GM23248 (cell line): ENCODE measurements at regions not wholly inside any gene's neighbourhood (a gene's known extent, or its start where the extent isn't known, plus 50 kb on each side); places are given as distances from the start of the nearest gene placed in this dataset.

Experiments
- DNase-seq: peaks from one replicate; pipeline ENCODE4 v3.0.0-alpha.2; 2015
- H2AFZ ChIP-seq: fragments of 200-600 bp; sonication (generic); 2 replicates; pipeline ENCODE4 v1.6.1; 2016; ENCODE audit warnings: antibody characterized with exemption
- H3F3A ChIP-seq: fragments of 200-600 bp; sonication (generic); 2 replicates; pipeline ENCODE4 v1.6.1; 2016; ENCODE audit warnings: mild to moderate bottlenecking, antibody characterized with exemption, mixed run types; ENCODE audit not compliant: insufficient read depth
- H3K27ac ChIP-seq: fragments of 200-600 bp; sonication (generic); 2 replicates; pipeline ENCODE4 v1.5.1; 2016; ENCODE audit warnings: mild to moderate bottlenecking
- H3K27me3 ChIP-seq: fragments of 200-600 bp; sonication (generic); replicated peaks from 2 replicates; pipeline ENCODE4 v1.6.1; 2016; ENCODE audit warnings: mild to moderate bottlenecking; ENCODE audit not compliant: insufficient read depth
- H3K36me3 ChIP-seq: fragments of 200-600 bp; sonication (generic); 2 replicates; pipeline ENCODE4 v1.6.1; 2016; ENCODE audit warnings: low read depth, mild to moderate bottlenecking
- H3K4me1 ChIP-seq: fragments of 200-600 bp; sonication (generic); 2 replicates; pipeline ENCODE4 v1.6.1; 2016; ENCODE audit warnings: mild to moderate bottlenecking; ENCODE audit not compliant: insufficient read depth
- H3K4me2 ChIP-seq: fragments of 200-600 bp; sonication (generic); one replicate; pipeline ENCODE4 v1.6.1; 2016; ENCODE audit warnings: mild to moderate bottlenecking; ENCODE audit not compliant: unreplicated experiment
- H3K4me3 ChIP-seq: fragments of 200-600 bp; sonication (generic); 2 replicates; pipeline ENCODE4 v1.5.1; 2016; ENCODE audit warnings: mild to moderate bottlenecking
- H3K79me2 ChIP-seq: fragments of 200-600 bp; sonication (generic); 2 replicates; pipeline ENCODE4 v1.6.1; 2016; ENCODE audit warnings: mild to moderate bottlenecking; ENCODE audit not compliant: insufficient read depth
- H3K9ac ChIP-seq: fragments of 200-600 bp; sonication (generic); 2 replicates; pipeline ENCODE4 v1.6.1; 2016; ENCODE audit warnings: mild to moderate bottlenecking
- H3K9me2 ChIP-seq: fragments of 200-600 bp; sonication (generic); 2 replicates; pipeline ENCODE4 v1.6.1; 2016; ENCODE audit warnings: mixed run types, mild to moderate bottlenecking, moderate library complexity; ENCODE audit not compliant: insufficient read depth
- H3K9me3 ChIP-seq: fragments of 200-600 bp; sonication (generic); one replicate; pipeline ENCODE4 v1.6.1; 2017; ENCODE audit warnings: low read depth
- H4K20me1 ChIP-seq: fragments of 200-600 bp; sonication (generic); 2 replicates; pipeline ENCODE4 v1.6.0; 2016; ENCODE audit not compliant: insufficient read depth
- EZH2 ChIP-seq: fragments of 200-600 bp; sonication (generic); IDR thresholded peaks from 2 replicates; pipeline ENCODE4 v1.6.1; 2018; ENCODE audit warnings: antibody characterized with exemption, mild to moderate bottlenecking; ENCODE audit not compliant: insufficient read depth, poor library complexity, severe bottlenecking
- EZH2phosphoT487 ChIP-seq: fragments of 200-600 bp; sonication (generic); IDR thresholded peaks from 2 replicates; pipeline ENCODE4 v1.6.1; 2018; ENCODE audit warnings: antibody characterized with exemption, moderate library complexity, mild to moderate bottlenecking, low read depth; ENCODE audit not compliant: insufficient read depth
- WGBS, 2 experiments: methylation state at CpG; one replicate each; pipeline ENCODE4 v1.1.6; 2015 to 2017; ENCODE audit warnings: low lambda C conversion rate in 2 of 2, low coverage in 1 of 2; ENCODE audit errors: missing lambda C conversion rate in 2 of 2; 5-methylcytosine and 5-hydroxymethylcytosine counted together
- in situ Hi-C: fragments of 300-500 bp; cut with MboI; formaldehyde crosslinking; loops from 2 replicates; pipeline ENCODE4 v1.15.0; 2020

- peaks cover 9% of the 10 kb centered on the region; the same call in 1 of the 2 replicates for H3K4me1 ChIP-seq
- no peak overlapping the region for H3K27ac ChIP-seq
- no peaks in the 10 kb centered on the region for H3F3A ChIP-seq
- DNase-seq = peak; percentile 42
- H3K9me3 ChIP-seq = no peaks in the 10 kb centered on the region
- no peaks in the 10 kb centered on the region for H3K9me2 ChIP-seq
- H3K4me3 ChIP-seq = no peak overlapping the region
- no peak for TF ChIP-seq EZH2
- no peak overlapping the region for H2AFZ ChIP-seq
- H3K27me3 ChIP-seq = no peaks in the 10 kb centered on the region
- no peaks in the 10 kb centered on the region for H3K36me3 ChIP-seq
- H3K9ac ChIP-seq = no peak overlapping the region
- no peak overlapping the region for H3K4me2 ChIP-seq
- WGBS, 2 experiments = 41 to 47% methylated on average over 3 of the region's 3 CpGs
- in situ Hi-C loops = no loop called here
- no peaks in the 10 kb centered on the region for H4K20me1 ChIP-seq
- no peaks in the 10 kb centered on the region for H3K79me2 ChIP-seq
Measured at GRCh38 chr4:15317246-15317645, 110.6 kb upstream of the C1QTNF7 start.

GRCh38 chr4:15318621-15319348 is 109.0 kb upstream of the C1QTNF7 start:
- no peaks in the 10 kb centered on the region for H3K9me3 ChIP-seq
- H4K20me1 ChIP-seq = no peaks in the 10 kb centered on the region
- peaks cover 9% of the 10 kb centered on the region; the same call in 1 of the 2 replicates for H3K4me1 ChIP-seq
- H3K27me3 ChIP-seq = 0 out of 2 replicates have a peak, but pooled peaks cover 1% of the 10 kb centered on the region
- H3F3A ChIP-seq = no peaks in the 10 kb centered on the region
- H3K4me2 ChIP-seq = peak overlapping the region; percentile 47
- no peak for TF ChIP-seq EZH2phosphoT487
- TF ChIP-seq EZH2 = no peak
- in situ Hi-C loops = no loop called here
- no peak overlapping the region for H3K9ac ChIP-seq
- 85 to 87% methylated on average over 4 of the region's 4 CpGs for WGBS, 2 experiments
- H3K9me2 ChIP-seq = no peaks in the 10 kb centered on the region
- H3K79me2 ChIP-seq = no peaks in the 10 kb centered on the region
- H3K4me3 ChIP-seq = no peak overlapping the region
- DNase-seq = peak; percentile 61
- H2AFZ ChIP-seq = no peak overlapping the region
- no peaks in the 10 kb centered on the region for H3K36me3 ChIP-seq
- H3K27ac ChIP-seq = no peak overlapping the region

GRCh38 chr4:15320121-15320678 is 107.6 kb upstream of the C1QTNF7 start:
- Histone ChIP-seq H3F3A (no peaks in the 10 kb centered on the region), H3K36me3 (no peaks in the 10 kb centered on the region), H3K9me3 (no peaks in the 10 kb centered on the region), H3K4me2 (no peak overlapping the region), H3K79me2 (no peaks in the 10 kb centered on the region), H4K20me1 (no peaks in the 10 kb centered on the region), H3K27me3 (peaks cover 8% of the 10 kb centered on the region; the same call in 1 of the 2 replicates), H2AFZ (no peak overlapping the region), H3K4me3 (no peak overlapping the region), H3K9ac (no peak overlapping the region), H3K9me2 (no peaks in the 10 kb centered on the region), H3K27ac (no peak overlapping the region), H3K4me1 (peaks cover 9% of the 10 kb centered on the region; the same call in 1 of the 2 replicates)
- TF ChIP-seq EZH2phosphoT487 (no peak), EZH2 (no peak)
- 78 to 95% methylated on average over 1 of the region's 1 CpG for WGBS, 2 experiments
- DNase-seq = no peak
- in situ Hi-C loops = no loop called here

GRCh38 chr4:15322006-15322405 is 105.8 kb upstream of the C1QTNF7 start:
- Histone ChIP-seq H3F3A (no peaks in the 10 kb centered on the region), H3K9me2 (no peaks in the 10 kb centered on the region), H3K4me1 (peaks cover 9% of the 10 kb centered on the region; the same call in 1 of the 2 replicates), H2AFZ (no peak overlapping the region), H3K9ac (no peak overlapping the region), H3K4me2 (no peak overlapping the region), H3K9me3 (no peaks in the 10 kb centered on the region), H3K79me2 (no peaks in the 10 kb centered on the region), H3K27ac (no peak overlapping the region), H3K27me3 (peaks cover 8% of the 10 kb centered on the region; the same call in 1 of the 2 replicates), H3K4me3 (no peak overlapping the region), H3K36me3 (no peaks in the 10 kb centered on the region), H4K20me1 (no peaks in the 10 kb centered on the region)
- 57% methylated on average over 3 of the region's 3 CpGs for WGBS, 2 experiments
- TF ChIP-seq EZH2phosphoT487 (no peak), EZH2 (no peak)
- in situ Hi-C loops = no loop called here
- no peak for DNase-seq
